GM19043 (cell line): ENCODE measurements at regions not wholly inside any gene's neighbourhood (a gene's known extent, or its start where the extent isn't known, plus 50 kb on each side); places are given as distances from the start of the nearest gene placed in this dataset.

ENCODE experiments used
- ATAC-seq: cut with Tn5 transposase; IDR thresholded peaks from one replicate; pipeline ENCODE4 v1.9.1; 2021; ENCODE audit warnings: low read depth; ENCODE audit not compliant: unreplicated experiment

DNA sequence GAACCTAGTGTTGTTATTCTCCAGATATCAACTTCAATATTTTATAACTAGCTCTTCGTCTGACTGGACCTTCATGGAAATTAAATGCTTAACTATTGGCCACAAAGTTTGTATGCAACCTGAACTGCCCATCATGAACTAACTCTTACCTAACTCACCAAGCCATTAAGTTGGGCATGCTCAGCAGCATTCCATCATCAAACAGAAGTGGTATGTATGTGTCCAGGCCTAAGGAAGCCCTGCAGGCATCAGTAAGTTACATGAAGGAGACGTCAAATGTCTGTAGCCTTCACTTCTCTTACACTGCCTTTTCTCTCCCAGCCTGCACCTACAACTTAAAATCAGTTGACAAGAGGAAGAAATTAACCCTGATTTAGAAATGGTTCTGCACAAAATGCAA, 1639.2 kb upstream of the PABPC4L start:
- no peak for ATAC-seq

DNA sequence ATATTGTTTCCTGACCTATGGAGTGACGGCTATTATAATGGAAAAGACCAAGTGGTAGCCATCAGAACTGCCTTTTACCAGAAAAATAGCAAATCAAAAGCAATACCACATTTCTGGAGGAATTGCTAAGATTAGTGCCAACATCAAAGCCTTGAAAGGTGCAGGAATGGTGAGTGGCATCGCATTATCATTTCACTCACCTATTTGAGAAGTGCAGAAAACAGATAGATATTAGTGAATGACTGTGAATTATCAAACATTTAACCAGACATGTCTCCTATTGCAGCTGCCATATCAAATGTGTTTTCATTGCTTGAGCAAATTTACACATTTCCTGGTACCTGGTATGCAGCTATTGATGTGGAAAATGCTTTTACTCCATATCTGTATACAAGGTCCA, 1638.1 kb upstream of the PABPC4L start:
- ATAC-seq = no peak

DNA sequence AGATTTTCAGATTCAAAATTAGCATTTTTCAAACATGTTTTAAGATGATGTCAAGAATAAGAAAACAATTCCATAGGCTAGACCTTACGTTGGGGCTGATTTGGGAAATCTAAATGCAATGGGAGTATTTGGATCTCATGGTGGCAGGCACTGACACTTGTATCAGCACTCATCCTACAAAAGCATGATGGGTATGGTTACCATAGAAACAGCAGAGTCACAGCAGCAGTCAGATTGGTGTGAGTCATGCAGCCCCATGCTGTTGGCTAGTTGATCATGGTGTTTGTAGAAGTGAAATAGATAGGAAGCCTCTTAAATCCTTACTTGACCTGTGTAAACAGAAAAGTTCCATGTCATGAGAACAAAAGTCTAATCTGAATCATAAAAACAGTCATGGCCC, 1637.3 kb upstream of the PABPC4L start:
- no peak for ATAC-seq

DNA sequence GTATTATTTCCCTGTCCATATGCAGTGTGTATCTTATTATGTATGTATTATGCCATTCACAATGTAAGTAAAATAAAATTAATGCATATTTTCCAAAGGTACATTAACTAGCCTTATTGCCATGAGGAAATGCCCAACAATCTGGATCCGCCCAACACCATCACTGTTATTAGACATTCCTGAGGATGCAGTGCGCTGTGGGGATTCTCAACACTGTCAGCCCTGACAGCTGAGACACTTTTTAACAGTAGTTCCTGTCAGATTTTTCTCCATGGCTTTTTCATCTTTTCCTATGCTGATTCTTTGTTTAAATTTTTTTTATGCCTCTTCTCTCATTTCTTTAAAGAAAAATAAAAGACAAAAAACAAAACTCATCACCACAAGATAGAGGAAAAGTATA, 1632.9 kb upstream of the PABPC4L start:
- ATAC-seq = no peak

DNA sequence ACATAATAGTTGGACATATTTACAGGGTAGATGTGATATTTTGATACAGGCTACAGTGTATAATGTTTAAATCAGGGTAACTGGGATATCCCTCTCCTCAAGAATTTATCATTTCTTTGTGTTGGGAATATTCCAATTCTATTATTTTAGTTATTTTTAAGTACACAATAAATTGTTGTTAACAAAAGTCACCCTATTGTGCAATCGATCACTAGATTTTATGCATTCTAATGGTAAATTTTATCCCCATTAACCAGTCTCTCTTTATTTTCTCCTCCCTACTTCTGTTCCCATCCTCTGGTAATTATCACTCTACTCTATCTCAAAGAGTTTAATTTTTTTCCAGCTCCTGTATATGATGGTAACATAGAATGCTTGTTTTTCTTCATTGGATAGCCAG, 1631.9 kb upstream of the PABPC4L start:
- ATAC-seq = no peak

DNA sequence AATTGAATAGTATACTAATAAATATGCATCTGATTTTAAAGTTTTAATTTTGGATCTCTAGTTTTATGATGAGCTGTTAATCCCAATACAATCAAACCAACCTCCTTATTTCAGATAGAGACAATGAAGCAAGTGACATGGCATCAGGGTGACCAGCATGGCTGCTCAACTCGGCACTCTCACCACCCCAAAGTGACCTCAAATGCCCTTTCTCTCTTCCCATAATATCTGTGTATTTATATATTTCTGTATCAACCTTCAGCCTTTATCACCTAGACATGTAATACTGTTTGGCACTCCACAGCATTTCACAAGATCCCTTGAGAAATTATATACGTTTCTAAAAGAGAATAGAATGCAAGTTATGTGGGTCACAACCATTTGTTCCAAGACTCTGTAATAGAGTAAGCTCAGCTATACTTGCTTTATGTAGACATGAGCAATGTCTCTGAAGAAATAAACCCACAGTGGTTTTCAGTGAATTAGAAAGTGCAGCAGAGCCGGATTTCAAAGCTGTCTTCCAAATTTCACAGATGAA, 1623.2 kb upstream of the PABPC4L start:
- no peak for ATAC-seq

DNA sequence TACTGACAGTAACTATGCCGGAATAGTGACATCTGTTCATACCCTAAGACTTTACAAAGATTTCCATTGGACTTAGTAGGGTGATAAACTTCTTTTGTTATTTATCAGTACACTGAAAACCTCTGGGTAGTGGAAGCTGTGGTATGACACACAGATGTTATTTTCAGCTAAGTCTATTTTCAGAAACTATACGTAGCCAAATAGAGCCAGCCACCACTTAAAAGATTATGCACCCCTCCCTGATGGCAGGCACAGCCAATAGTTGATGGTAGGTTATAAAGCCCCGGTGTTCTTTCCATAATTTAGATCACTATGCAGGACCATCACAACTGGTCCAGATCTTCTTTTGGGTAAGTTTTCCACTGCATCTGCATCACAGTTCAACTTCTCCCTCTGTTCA, 1603.2 kb upstream of the PABPC4L start:
- no peak for ATAC-seq

DNA sequence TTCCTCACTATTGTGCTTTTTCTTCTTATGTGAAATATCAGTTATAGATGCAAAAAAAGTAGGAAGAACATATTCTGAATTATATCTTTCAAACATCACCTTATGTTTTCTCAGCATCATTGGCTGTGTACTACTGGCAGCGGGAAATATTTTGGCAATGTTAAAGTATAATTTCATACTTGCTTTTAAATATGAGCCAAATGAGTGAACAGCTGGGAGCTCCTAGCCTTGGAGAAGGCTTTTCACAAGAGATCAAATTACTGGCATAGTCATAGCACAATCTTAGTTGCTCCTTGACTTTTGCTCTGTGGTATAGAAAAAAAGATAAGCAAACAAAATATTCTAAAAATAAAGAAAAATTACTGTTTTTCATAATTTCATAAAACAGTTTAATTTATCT, 1575.8 kb upstream of the PABPC4L start:
- no peak for ATAC-seq

DNA sequence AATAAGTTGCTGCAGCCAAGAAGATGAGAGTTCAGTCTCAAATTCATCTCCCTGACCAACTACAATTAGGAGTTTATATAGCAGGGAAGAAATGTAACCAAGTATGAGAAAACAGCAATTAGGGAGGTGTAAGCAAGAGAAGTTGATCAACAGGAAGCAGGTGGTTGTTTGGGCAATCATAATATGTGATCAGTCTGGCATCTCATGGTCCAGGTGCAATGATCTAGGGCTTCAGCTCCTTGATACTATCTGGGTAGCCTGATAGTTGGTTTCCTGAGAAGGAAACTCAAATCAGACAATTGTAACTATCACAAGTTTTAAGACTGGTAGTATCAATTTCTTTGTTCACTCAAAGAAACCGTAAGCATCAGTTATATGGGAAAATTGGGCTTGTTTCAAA, 1574.3 kb upstream of the PABPC4L start:
- ATAC-seq = no peak

DNA sequence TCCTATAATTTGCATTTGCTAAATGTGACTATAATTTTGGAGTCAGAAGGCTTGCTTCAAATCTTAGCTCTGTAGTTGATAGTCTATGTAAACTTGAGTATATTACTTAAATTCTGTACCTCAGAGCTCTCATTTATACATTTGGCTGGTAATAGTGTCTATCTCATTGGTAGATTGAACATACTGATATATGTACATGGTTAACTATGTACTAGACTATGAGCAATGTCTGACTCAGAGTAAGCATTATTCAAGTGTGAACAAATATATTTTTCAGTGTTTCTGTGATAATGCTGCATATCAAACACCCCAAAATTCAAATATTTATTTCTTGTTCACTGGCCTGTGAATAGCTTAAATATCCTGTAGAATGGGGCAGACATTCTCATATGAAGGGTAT, 1568.9 kb upstream of the PABPC4L start:
- ATAC-seq = no peak

DNA sequence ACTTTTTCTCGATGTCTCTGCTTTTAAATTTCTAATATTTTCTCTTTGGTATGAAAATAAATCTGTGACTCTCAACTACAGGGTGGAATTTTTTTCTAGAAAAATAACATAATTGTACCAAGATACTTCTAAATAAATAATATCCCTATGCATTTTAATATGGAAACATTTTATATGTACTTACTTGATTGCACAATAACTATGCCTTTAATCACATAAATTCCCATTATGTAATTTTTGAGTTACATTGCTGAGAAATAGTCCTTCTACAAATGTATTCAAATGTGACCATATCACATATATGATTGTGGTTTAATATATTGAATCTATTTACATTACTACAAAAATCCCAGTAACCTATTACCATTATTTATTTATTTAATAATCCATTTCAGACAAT, 1543.3 kb upstream of the PABPC4L start:
- no peak for ATAC-seq

DNA sequence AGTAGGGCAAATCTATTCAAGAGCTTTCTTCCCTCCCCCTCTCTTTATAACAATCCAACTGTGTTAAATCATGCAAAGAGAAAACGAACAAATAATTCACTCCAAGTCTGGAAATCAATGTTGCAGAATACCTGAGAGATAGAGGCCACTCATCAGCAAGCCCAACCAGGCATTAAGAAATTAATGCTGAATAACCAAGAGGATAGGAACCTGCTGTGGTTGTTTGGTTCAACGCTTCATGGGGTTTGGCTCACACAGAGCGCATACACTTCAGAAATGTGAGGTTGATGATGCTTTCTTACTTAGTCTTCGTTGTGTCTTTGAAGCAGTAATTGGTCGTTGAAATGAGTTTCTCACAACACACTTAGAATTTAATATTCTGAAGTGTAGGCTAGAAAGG, 1540.0 kb upstream of the PABPC4L start:
- ATAC-seq = no peak

DNA sequence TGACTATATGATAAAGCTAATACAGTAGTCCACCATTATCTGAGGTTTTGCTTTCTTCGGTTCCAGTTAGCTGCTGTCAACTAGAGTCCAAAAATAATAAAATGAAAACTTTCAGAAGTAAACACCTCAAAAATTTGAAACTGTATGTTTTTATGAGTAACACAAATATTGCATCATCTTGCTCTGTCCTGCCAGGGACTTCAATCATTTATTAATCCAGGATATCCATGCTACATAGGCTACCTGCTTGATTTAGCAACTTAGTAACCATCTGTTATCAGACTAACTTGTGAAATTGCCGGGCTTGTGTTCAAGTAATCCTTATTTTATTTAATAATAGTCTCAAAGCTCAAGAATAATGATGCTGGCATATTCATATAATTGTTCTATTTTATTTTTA, 1537.8 kb upstream of the PABPC4L start:
- no peak for ATAC-seq

DNA sequence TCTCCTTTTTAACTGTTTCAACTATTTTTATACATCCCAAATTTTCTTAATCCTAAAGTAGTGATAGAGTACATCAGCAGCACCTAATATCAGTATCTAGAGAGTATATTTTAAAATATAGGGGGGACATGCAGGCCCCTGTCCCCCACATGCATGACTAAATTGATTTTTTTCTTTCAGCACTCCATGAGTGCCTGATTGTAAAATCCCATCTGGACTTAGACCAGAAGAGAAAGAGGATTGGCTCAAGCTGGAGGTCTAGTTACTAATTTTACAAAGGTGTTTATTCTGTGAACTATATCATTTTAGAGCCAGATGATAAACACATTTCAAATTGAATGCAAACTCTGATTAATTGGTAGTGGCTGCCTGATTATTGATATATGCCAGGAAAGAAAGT, 1533.9 kb upstream of the PABPC4L start:
- no peak for ATAC-seq

DNA sequence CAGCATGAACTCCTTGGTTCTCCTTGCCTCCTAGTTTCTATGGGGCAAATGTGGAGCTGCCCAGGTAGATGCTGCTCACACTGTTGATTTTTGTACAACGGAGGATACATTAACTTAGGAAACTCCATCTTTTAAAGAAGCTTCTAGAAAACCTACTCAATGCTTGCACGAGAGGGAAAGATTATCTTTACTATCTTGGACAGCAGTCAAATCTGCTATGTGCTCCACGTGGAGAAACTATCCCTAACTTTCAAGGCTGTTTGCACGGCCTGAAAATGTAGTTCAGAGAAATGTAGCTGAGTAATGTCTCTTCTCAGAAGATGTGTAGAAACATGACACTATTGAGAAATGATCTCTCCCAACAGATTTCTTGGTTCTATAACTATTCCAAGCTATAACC, 1530.9 kb upstream of the PABPC4L start:
- no peak for ATAC-seq

DNA sequence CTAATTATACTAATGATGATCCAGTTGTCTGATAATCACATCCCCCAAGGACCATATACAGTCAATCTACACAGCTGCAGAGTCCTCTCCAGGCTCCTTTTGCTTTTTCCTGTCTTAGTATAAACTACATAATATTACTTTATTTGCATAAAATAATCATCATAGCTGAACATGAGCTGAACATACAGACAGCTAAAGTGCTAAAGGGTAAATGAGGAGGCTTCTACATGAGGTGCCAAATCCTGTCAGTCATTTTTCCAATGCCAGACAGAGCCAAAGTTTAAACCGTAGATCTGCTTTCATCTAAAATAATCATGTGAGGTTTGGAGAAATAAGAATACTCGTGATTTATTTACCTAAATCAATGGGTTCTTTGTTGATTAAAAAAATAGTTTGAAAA, 1530.1 kb upstream of the PABPC4L start:
- no peak for ATAC-seq

DNA sequence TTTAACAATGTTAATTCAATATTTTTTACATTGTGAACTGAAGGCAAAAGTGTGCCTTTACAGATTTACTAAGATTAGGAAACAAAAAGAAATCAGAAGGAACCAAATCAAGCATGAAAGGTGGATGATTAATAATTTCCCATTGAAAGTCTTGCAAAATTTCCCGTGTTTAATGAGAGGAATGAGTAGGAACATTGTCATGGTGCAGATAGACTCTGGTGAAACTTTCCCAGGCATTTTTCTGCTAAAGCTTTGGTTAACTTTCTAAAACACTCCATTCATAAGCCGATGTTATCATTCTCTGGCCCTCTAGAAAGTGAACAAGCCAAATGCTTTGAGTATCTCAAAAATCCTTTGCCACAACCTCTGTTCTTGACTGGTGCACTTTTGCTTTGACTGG, 1522.8 kb upstream of the PABPC4L start:
- ATAC-seq = no peak

DNA sequence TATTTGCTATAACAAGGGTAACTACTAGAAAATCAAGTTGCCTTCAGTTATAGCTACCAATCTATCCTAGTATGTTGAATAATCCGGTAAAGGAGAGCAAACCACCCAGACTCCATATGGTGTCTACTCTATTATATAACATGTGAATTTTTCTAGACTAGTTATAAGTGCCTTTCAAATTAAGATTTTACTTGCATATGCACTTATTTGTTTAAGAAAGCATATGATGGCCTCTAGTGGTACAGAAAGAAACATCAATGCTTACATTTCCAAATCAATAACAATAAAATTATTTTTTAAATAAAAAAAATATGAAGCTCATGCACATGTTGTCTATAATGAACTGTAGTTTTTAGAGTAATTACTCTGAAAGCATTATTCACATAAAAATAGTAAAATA, 1516.4 kb upstream of the PABPC4L start:
- no peak for ATAC-seq

DNA sequence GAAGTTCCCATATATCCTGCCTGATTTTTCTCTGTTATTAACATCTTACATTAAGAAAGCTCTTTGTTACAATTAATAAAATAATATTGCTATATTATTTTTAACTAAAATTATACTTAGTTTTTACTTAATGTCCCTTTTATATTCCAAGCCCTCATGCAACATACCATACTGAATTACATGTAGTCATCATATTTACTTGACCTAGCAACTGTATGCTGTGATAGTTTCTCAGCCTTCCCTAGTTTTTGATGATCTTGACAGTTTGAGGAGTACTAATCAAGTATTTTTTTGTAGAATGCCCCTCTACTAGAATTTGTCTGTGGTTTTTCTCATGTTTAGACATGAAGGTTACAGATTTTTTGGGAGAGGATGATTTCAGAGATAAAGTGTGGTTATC, 1503.8 kb upstream of the PABPC4L start:
- ATAC-seq = no peak

DNA sequence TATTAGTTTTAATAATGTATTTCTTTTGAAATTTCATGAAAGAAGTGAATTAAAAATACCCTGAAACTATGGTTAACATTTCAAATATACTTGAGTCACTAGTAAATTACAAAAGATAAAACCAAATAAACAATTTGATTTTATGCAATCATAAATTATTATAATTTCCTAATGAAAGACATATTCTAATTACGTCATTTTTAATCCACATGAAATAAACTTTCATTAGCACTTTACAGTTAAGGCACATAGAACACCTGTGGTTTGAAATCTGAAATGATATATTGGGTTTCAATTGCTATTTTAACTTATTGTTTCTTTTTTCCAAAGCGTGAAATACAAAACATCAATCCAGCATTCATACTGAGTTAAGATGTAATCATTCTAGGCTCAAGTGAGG, 1492.5 kb upstream of the PABPC4L start:
- ATAC-seq = no peak

DNA sequence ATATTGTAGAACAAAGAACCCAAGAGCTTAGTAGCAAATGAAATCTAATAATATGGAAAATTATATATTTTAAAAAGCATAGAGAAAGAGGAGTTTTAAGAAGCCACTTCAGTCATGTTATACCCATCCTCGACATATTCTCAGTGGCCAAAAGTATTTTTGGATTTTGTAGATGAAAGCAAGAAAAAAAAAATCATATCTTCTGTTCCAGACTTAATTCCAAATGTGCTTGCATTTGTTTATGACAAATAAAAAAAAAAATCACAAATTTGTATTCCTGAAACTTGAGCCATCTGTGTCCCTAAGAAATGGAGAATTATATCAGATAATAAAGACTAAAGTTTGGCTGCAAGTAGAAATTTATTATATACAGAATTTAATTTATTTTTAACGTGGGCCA, 1482.4 kb upstream of the PABPC4L start:
- ATAC-seq = no peak

DNA sequence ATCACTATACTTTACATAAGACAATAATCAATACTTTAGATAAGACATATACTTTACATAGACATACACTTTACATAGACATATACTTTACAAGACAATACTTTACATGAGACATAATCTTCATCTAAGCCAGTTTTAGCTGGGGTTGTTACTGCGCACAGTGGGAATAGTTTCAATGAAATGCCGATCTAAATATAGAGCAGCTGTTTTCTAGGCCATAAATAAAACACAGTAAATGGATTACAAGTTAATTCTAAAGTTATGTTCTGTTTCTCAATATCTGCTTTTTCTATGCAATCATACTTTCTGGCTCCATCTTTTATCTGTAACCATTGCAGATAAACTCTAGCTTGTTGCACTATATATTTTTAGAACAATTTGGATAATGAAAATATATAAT, 1470.6 kb upstream of the PABPC4L start:
- no peak for ATAC-seq

DNA sequence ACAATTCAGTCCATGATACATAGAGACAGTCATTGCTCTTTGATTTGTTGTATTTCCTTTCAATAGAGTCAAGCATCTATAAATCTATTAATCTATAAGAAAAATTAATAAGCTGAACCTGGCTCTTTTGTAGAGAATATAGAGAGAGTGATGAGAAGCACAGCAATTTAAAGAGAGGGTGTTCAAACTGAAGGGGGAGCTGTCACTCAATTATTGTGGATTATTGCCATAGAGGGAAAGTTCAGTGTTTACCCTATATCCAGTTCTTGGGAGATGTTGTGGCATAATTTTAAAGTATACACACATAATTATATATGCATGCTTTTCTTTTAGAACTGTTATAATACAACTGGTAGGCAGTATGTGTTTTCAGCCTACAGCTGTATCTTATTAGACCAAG, 1469.0 kb upstream of the PABPC4L start:
- ATAC-seq = no peak
